B cell (primary cell): ENCODE measurements at regions not wholly inside any gene's neighbourhood (a gene's known extent, or its start where the extent isn't known, plus 50 kb on each side); places are given as distances from the start of the nearest gene placed in this dataset.

ENCODE experiments used
- CTCF ChIP-seq: fragments of 200-600 bp; IDR thresholded peaks from one replicate; pipeline ENCODE4 v1.8.0; 2022; ENCODE audit warnings: antibody characterized with exemption, mild to moderate bottlenecking
- EZH2 ChIP-seq: IDR thresholded peaks from 2 replicates; pipeline ENCODE4 v1.6.1; 2012; ENCODE audit warnings: borderline replicate concordance, low read depth, mild to moderate bottlenecking, moderate library complexity, low read length; ENCODE audit not compliant: insufficient read depth, poor library complexity, severe bottlenecking

- TF ChIP-seq CTCF (no peak), EZH2 (no peak)
Measured at GRCh38 chr1:118786454-118787155, 201.5 kb downstream of the TBX15 start.
